Ascending aorta (tissue), 2 donors: ENCODE measurements at regions not wholly inside any gene's neighbourhood (a gene's known extent, or its start where the extent isn't known, plus 50 kb on each side); places are given as distances from the start of the nearest gene placed in this dataset.

ENCODE experiments used
- DNase-seq, 2 donors: peaks; one replicate each; pipeline ENCODE4 v3.0.0-alpha.2; 2019; ENCODE audit warnings: low spot score in 2 of 2
- H3K27ac ChIP-seq, 2 donors: fragments of 200-600 bp; sonication (generic); one replicate each; pipeline ENCODE4 v1.5.1; 2016 to 2017; ENCODE audit warnings: mild to moderate bottlenecking in 1 of 2
- H3K27me3 ChIP-seq: fragments of 200-600 bp; sonication (generic); one replicate; pipeline ENCODE4 v1.5.1; 2017
- H3K36me3 ChIP-seq, 2 donors: fragments of 200-600 bp; sonication (generic); one replicate each; pipeline ENCODE4 v1.5.1; 2016
- H3K4me1 ChIP-seq, 2 donors: fragments of 200-600 bp; sonication (generic); one replicate each; pipeline ENCODE4 v1.5.1; 2016 to 2017; ENCODE audit warnings: mild to moderate bottlenecking in 1 of 2
- H3K4me3 ChIP-seq, 2 donors: fragments of 200-600 bp; sonication (generic); one replicate each; pipeline ENCODE4 v1.5.1; 2016 to 2017; ENCODE audit warnings: mild to moderate bottlenecking in 1 of 2
- H3K9me3 ChIP-seq, 2 donors: fragments of 200-600 bp; sonication (generic); one replicate each; pipeline ENCODE4 v1.5.1; 2016
- intact Hi-C: fragments of 100-400 bp; cut with DNase I; formaldehyde crosslinking; loops from one replicate; pipeline ENCODE4 v1.15.1; 2023
- TF ChIP-seq, protein P1 (sequence below), 3 experiments: fragments of 200-600 bp in 2 of 3; fragments of 450-650 bp in 1 of 3; sonication (generic) in 2 of 3; IDR thresholded peaks; one replicate each; pipeline ENCODE4 v1.5.1; 2016 to 2019; ENCODE audit warnings: antibody characterized with exemption in 3 of 3, mild to moderate bottlenecking in 1 of 3, moderate library complexity in 1 of 3

GRCh38 chr10:8233049-8233448, 178.6 kb downstream of the GATA3 start:
- Histone ChIP-seq H3K4me1 (no peaks in the 10 kb centered on the region), H3K4me3 (no peak overlapping the region), H3K27me3 (no peaks in the 10 kb centered on the region), H3K27ac (no peak overlapping the region), H3K9me3 (no peaks in the 10 kb centered on the region), H3K36me3 (no peaks in the 10 kb centered on the region)
- intact Hi-C loops = no loop called here
- TF ChIP-seq, protein P1, sequence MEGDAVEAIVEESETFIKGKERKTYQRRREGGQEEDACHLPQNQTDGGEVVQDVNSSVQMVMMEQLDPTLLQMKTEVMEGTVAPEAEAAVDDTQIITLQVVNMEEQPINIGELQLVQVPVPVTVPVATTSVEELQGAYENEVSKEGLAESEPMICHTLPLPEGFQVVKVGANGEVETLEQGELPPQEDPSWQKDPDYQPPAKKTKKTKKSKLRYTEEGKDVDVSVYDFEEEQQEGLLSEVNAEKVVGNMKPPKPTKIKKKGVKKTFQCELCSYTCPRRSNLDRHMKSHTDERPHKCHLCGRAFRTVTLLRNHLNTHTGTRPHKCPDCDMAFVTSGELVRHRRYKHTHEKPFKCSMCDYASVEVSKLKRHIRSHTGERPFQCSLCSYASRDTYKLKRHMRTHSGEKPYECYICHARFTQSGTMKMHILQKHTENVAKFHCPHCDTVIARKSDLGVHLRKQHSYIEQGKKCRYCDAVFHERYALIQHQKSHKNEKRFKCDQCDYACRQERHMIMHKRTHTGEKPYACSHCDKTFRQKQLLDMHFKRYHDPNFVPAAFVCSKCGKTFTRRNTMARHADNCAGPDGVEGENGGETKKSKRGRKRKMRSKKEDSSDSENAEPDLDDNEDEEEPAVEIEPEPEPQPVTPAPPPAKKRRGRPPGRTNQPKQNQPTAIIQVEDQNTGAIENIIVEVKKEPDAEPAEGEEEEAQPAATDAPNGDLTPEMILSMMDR (IDR thresholded peaks at IDR 0.05) = no peak
- DNase-seq = no peak

GRCh38 chr10:8233832-8234259, 179.4 kb downstream of the GATA3 start:
- intact Hi-C loops = no loop called here
- H3K4me1 ChIP-seq = no peaks in the 10 kb centered on the region
- H3K4me3 ChIP-seq = no peak overlapping the region
- no peaks in the 10 kb centered on the region for H3K9me3 ChIP-seq
- H3K36me3 ChIP-seq = no peaks in the 10 kb centered on the region
- DNase-seq = no peak
- TF ChIP-seq, protein P1 (IDR thresholded peaks at IDR 0.05) = no peak
- no peaks in the 10 kb centered on the region for H3K27me3 ChIP-seq
- no peak overlapping the region for H3K27ac ChIP-seq

GRCh38 chr10:8235253-8236027, 181.0 kb downstream of the GATA3 start:
- H3K4me3 ChIP-seq = no peak overlapping the region
- intact Hi-C loops = no loop called here
- no peaks in the 10 kb centered on the region for H3K27me3 ChIP-seq
- no peak for DNase-seq
- H3K27ac ChIP-seq = no peak overlapping the region
- H3K36me3 ChIP-seq = no peaks in the 10 kb centered on the region
- no peaks in the 10 kb centered on the region for H3K9me3 ChIP-seq
- H3K4me1 ChIP-seq = no peaks in the 10 kb centered on the region
- TF ChIP-seq, protein P1 (IDR thresholded peaks at IDR 0.05) = no peak

GRCh38 chr10:8238986-8239385, 184.5 kb downstream of the GATA3 start:
- TF ChIP-seq, protein P1 (IDR thresholded peaks at IDR 0.05) = no peak
- no peaks in the 10 kb centered on the region for H3K27me3 ChIP-seq
- DNase-seq = no peak
- H3K4me1 ChIP-seq = no peaks in the 10 kb centered on the region
- H3K9me3 ChIP-seq = no peaks in the 10 kb centered on the region
- H3K4me3 ChIP-seq = no peak overlapping the region
- H3K27ac ChIP-seq = no peak overlapping the region
- intact Hi-C loops = no loop called here
- H3K36me3 ChIP-seq = no peaks in the 10 kb centered on the region

DNA sequence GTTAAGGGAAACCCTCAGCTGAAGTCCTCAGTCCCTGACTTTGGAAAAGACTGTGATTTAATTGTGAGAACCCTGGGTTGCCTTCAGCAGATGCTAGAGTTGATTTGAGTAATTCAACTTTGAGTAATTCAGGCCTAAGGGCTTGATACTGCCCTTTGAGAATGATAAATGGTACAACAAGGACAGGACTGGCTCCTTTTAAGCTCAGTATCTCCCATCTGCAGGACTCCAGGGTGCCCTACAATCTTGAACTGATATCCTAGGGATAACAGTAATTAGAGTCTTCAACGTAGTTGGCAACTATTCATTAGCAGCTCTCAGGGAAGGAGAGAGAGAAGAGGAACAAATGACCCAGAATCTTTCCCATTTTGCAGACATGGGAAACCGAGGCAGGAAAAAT, 186.4 kb downstream of the GATA3 start:
- Histone ChIP-seq H3K27ac (no peak overlapping the region), H3K4me1 (no peaks in the 10 kb centered on the region), H3K36me3 (no peaks in the 10 kb centered on the region), H3K9me3 (no peaks in the 10 kb centered on the region), H3K27me3 (no peaks in the 10 kb centered on the region), H3K4me3 (no peak overlapping the region)
- intact Hi-C loops = no loop called here
- DNase-seq = no peak
- TF ChIP-seq, protein P1 (IDR thresholded peaks at IDR 0.05) = no peak
